ENCODE measurements at regions not wholly inside any gene's neighbourhood (a gene's known extent, or its start where the extent isn't known, plus 50 kb on each side); places are given as distances from the start of the nearest gene placed in this dataset.

- Histone ChIP-seq H3K36me3 (ENCODE audit: insufficient read depth) (no peaks in the 10 kb centered on the region), H3F3A (replicated peaks; ENCODE audit: low read depth) (no peaks in the 10 kb centered on the region), H2AFZ (peak overlapping the region; percentile 28), H3K79me2 (replicated peaks; ENCODE audit: insufficient read depth) (no peaks in the 10 kb centered on the region), H3K4me2 (peak overlapping the region; percentile 35; the same call in 1 of the 2 replicates), H3K4me3 (no peak overlapping the region), H3K27ac (ENCODE audit: low read depth) (0 out of 2 replicates have a peak overlapping the region, but pooled peaks have one; percentile 46), H3K9me2 (ENCODE audit: insufficient read depth) (peaks cover 16% of the 10 kb centered on the region), H3K4me1 (ENCODE audit: insufficient read depth) (peaks cover 18% of the 10 kb centered on the region), H4K20me1 (replicated peaks; ENCODE audit: insufficient read depth) (no peaks in the 10 kb centered on the region), H3K27me3 (ENCODE audit: insufficient read depth) (no peaks in the 10 kb centered on the region)
- ATAC-seq: no peak
- peaks cover 19% of the 10 kb centered on the region; the same call in 2 of the 3 replicates for H3K9me3 Mint-ChIP-seq
- TF ChIP-seq EZH2 (IDR thresholded peaks at IDR 0.05; ENCODE audit: low read depth, unreplicated experiment): no peak
- no peak for TF ChIP-seq EZH2phosphoT487 (IDR thresholded peaks at IDR 0.05; ENCODE audit: unreplicated experiment)
- TF ChIP-seq CREB1 (CRISPR knock-in tag; IDR thresholded peaks at IDR 0.05; ENCODE audit: low read depth): no peak
- no peak for TF ChIP-seq STAT1 (IDR thresholded peaks at IDR 0.05; ENCODE audit: unreplicated experiment)
- no peak for TF ChIP-seq REST (IDR thresholded peaks at IDR 0.05; ENCODE audit: unreplicated experiment)
- no peak for TF ChIP-seq ETS1 (IDR thresholded peaks at IDR 0.05)
- no peak for TF ChIP-seq CTCF (conservative IDR thresholded peaks at IDR 0.05; ENCODE audit: low read depth in 2 of 2)
- TF ChIP-seq ZNF462 (CRISPR knock-in tag; IDR thresholded peaks at IDR 0.05): no peak
- TF ChIP-seq NANOG (IDR thresholded peaks at IDR 0.05; ENCODE audit: borderline replicate concordance): no peak
- TF ChIP-seq ZNF114 (CRISPR knock-in tag; IDR thresholded peaks at IDR 0.05): no peak
- peaks cover 6% of the 10 kb centered on the region for H3K36me3 Mint-ChIP-seq (ENCODE audit: low read depth)
- H3K4me3 Mint-ChIP-seq: no peak overlapping the region
- no peak for DNase-seq (ENCODE audit: low spot score)
- H3K27ac Mint-ChIP-seq: no peak overlapping the region
- H3K4me1 Mint-ChIP-seq: peaks cover 27% of the 10 kb centered on the region
- H3K27me3 Mint-ChIP-seq (ENCODE audit: insufficient read depth, low read depth, poor library complexity): no peaks in the 10 kb centered on the region
Observed at GRCh38 chr13:39803156-39803555, 147.7 kb downstream of the COG6 start.

All from GM23338 (cell line).